HG03097 (cell line): ENCODE measurements at regions not wholly inside any gene's neighbourhood (a gene's known extent, or its start where the extent isn't known, plus 50 kb on each side); places are given as distances from the start of the nearest gene placed in this dataset.
A peak's percentile ranks its signal among the peaks of the same experiment; 100 is the strongest.
"Not testable (repeated sequence)": the region's sequence is repeated elsewhere in the genome, so short reads cannot be mapped to it uniquely, and the experiment has no call there.

Experiments used
- ATAC-seq: cut with Tn5 transposase; IDR thresholded peaks from one replicate; pipeline ENCODE4 v1.9.1; 2021; ENCODE audit not compliant: unreplicated experiment, low FRiP score

- no peak for ATAC-seq
Measured at GRCh38 chr7:92925876-92926696, 89.7 kb upstream of the CDK6 start.

GRCh38 chr7:92924800-92925199, 88.4 kb upstream of the CDK6 start:
- ATAC-seq, result no peak

GRCh38 chr7:92917230-92917629, 80.9 kb upstream of the CDK6 start:
- ATAC-seq, result no peak

- no peak for ATAC-seq
Measured at GRCh38 chr7:92916770-92917224, 80.4 kb upstream of the CDK6 start.

GRCh38 chr7:92915348-92915747, 79.0 kb upstream of the CDK6 start:
- ATAC-seq, result no peak

GRCh38 chr7:92914645-92915044, 78.3 kb upstream of the CDK6 start:
- no peak for ATAC-seq

- ATAC-seq, result no peak
Measured at GRCh38 chr7:92913849-92914248, 77.5 kb upstream of the CDK6 start.

- no peak for ATAC-seq
Measured at GRCh38 chr7:92910976-92911375, 74.6 kb upstream of the CDK6 start.

GRCh38 chr7:92909686-92910475, 73.5 kb upstream of the CDK6 start:
- no peak for ATAC-seq

- peak; percentile 98 for ATAC-seq
Measured at GRCh38 chr7:92904244-92905131, 68.1 kb upstream of the CDK6 start.

- ATAC-seq, result no peak
Measured at GRCh38 chr7:92898798-92899197, 62.4 kb upstream of the CDK6 start.

GRCh38 chr7:92894857-92895256, 58.5 kb upstream of the CDK6 start:
- ATAC-seq, result not testable (repeated sequence)

- no peak for ATAC-seq
Measured at GRCh38 chr7:92889081-92889480, 52.7 kb upstream of the CDK6 start.
